ENCODE measurements at regions not wholly inside any gene's neighbourhood (a gene's known extent, or its start where the extent isn't known, plus 50 kb on each side); places are given as distances from the start of the nearest gene placed in this dataset.

DNA sequence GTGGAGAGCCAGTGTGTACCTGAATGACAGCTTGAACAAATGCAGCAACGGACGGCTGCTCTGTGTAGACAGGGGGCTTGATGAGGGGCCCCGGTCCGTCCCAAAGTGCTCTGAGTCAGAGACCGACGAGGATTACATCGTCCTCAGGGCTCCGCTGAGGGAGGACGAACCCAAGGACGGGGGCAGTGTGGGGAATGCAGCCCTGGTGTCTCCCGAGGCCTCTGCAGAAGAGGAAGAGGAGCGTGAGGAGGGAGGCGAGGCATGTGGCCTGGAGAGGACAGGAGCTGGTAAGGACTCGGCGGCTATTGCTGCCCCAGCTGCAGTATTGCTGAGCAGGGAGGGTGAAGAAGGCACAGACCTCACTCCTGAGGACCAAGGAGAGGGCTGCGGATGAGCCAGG lies 54.4 kb upstream of the WNT7A start:
- no peak overlapping the region for H3K27ac ChIP-seq (ENCODE audit: low read depth, low read length)
- no peaks in the 10 kb centered on the region for H3K9me3 ChIP-seq (ENCODE audit: low read length)
- H3K36me3 ChIP-seq (ENCODE audit: insufficient read depth, low read length), result no peaks in the 10 kb centered on the region
- peaks cover 0 to 20% (median 5%) of the 10 kb centered on the region in 5 donors for H3K9me3 Mint-ChIP-seq
- peak overlapping the region in 1 of 7 donors; percentile 28 for H3K4me3 Mint-ChIP-seq
- no peak for DNase-seq
- no peak overlapping the region for H3K27ac Mint-ChIP-seq
- peaks cover 0 to 8% (median 4%) of the 10 kb centered on the region in 3 donors for H3K4me1 Mint-ChIP-seq
- peaks cover 21 to 40% of the 10 kb centered on the region in 2 donors for H3K27me3 Mint-ChIP-seq
- H3K4me1 ChIP-seq (ENCODE audit: insufficient read depth, low read length), result no peaks in the 10 kb centered on the region
- POLR2A ChIA-PET, result no interaction called here
- H3K27me3 ChIP-seq (ENCODE audit: insufficient read depth, low read length, poor library complexity, severe bottlenecking), result no peaks in the 10 kb centered on the region
- H3K36me3 Mint-ChIP-seq, result no peaks in the 10 kb centered on the region
- CTCF ChIA-PET, result no interaction called here
- H3K4me3 ChIP-seq (ENCODE audit: low read length), result no peak overlapping the region

DNA sequence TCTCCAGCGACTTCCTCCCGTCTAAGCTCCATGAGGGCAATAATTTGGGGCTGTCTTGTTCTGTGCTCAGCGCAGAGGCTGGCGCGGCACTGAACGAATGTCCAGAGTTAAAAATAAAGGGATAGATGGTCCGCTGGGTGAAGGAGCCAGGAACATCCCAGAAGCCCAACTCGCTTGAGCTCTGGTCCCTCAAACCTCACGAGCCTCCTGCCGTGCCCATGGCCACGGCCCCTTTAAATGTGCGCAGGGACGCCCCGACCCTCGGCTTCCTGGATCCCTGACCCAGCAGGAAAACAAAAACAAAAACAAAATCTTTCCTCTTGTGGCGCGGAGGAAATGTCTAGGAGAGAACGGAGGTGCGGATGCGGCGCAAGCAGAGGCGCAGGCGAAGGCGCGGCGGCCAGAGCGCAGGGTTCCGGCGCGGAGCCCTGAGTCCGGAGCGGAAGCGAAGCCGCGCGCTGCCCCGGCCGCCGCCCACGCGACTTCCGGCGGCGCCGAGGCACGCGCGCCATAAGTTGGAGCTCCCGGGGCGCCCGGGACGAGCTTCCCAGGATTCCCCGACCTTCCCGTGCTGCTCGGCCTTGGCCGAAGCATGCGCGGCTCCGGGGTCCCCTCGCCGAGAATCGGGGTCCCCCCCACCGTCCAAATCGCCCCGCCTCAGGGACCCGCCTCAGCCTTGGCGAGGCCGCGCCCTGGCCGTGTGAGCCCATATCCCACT lies 52.9 kb upstream of the WNT7A start:
- CTCF ChIA-PET, result no interaction called here
- peak overlapping the region in 6 of 7 donors; percentile 40 to 69 (median 59) for H3K4me3 Mint-ChIP-seq
- POLR2A ChIA-PET, result no interaction called here

DNA sequence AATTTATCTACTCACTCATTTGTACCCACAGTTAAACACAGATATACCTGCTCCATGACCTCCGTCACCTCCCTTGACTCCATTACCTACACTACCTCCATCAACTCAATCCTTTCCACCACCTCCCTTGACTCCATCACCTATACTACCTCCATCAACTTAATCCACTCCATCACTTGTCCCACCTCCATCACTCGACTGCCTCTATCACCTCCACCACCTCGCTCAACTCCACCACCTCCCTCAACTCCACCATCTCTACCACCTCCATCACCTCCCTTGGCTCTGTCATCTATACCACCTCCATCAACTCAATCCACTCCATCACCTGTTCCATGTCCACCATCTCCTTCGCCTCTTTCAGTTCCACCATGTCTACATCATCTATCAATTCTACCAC lies 51.3 kb upstream of the WNT7A start:
- Mint-ChIP-seq H3K9me3 (peaks cover 14 to 43% (median 29%) of the 10 kb centered on the region in 5 donors), H3K27me3 (peaks cover 26 to 40% of the 10 kb centered on the region in 2 donors), H3K36me3 (peaks cover 0 to 10% (median 0%) of the 10 kb centered on the region in 3 donors), H3K4me3 (peak overlapping the region in 1 of 7 donors; percentile 6), H3K27ac (no peak overlapping the region), H3K4me1 (peaks cover 0 to 8% (median 4%) of the 10 kb centered on the region in 3 donors)
- no peaks in the 10 kb centered on the region for H3K4me1 ChIP-seq (ENCODE audit: insufficient read depth, low read length)
- DNase-seq, result no peak
- no peak overlapping the region for H3K4me3 ChIP-seq (ENCODE audit: low read length)
- no peaks in the 10 kb centered on the region for H3K9me3 ChIP-seq (ENCODE audit: low read length)
- H3K36me3 ChIP-seq (ENCODE audit: insufficient read depth, low read length), result no peaks in the 10 kb centered on the region
- no peak overlapping the region for H3K27ac ChIP-seq (ENCODE audit: low read depth, low read length)
- POLR2A ChIA-PET, result no interaction called here
- CTCF ChIA-PET, result no interaction called here
- no peaks in the 10 kb centered on the region for H3K27me3 ChIP-seq (ENCODE audit: insufficient read depth, low read length, poor library complexity, severe bottlenecking)

More for the DNA sequence above, 52.9 kb upstream of the WNT7A start:
- no peaks in the 10 kb centered on the region for H3K36me3 ChIP-seq (ENCODE audit: insufficient read depth, low read length)
- Mint-ChIP-seq H3K27me3 (peaks cover 21 to 47% of the 10 kb centered on the region in 2 donors), H3K36me3 (peaks cover 0 to 7% (median 0%) of the 10 kb centered on the region in 3 donors), H3K4me1 (peaks cover 0 to 8% (median 4%) of the 10 kb centered on the region in 3 donors), H3K9me3 (peaks cover 7 to 29% (median 17%) of the 10 kb centered on the region in 5 donors), H3K27ac (no peak overlapping the region)
- no peak overlapping the region for H3K27ac ChIP-seq (ENCODE audit: low read depth, low read length)
- H3K4me3 ChIP-seq (ENCODE audit: low read length), result no peak overlapping the region
- no peak for DNase-seq
- no peaks in the 10 kb centered on the region for H3K27me3 ChIP-seq (ENCODE audit: insufficient read depth, low read length, poor library complexity, severe bottlenecking)
- no peaks in the 10 kb centered on the region for H3K4me1 ChIP-seq (ENCODE audit: insufficient read depth, low read length)
- no peaks in the 10 kb centered on the region for H3K9me3 ChIP-seq (ENCODE audit: low read length)

Measured in CD8-positive, alpha-beta memory T cell (primary cell).